Stimulated activated CD4-positive, alpha-beta T cell treated with anti-CD3 and anti-CD28 coated beads, Interleukin-4, amount 100 ng/mL, for 24 hours (primary cell): ENCODE measurements at regions not wholly inside any gene's neighbourhood (a gene's known extent, or its start where the extent isn't known, plus 50 kb on each side); places are given as distances from the start of the nearest gene placed in this dataset.
"Not testable (repeated sequence)": the region's sequence is repeated elsewhere in the genome, so short reads cannot be mapped to it uniquely, and the experiment has no call there.

ENCODE experiments used
- DNase-seq: peaks from one replicate; pipeline ENCODE4 v3.0.0-alpha.2; 2020

GRCh38 chr9:73095425-73095824 lies 56.2 kb upstream of the ANXA1 start:
- DNase-seq = no peak

DNA sequence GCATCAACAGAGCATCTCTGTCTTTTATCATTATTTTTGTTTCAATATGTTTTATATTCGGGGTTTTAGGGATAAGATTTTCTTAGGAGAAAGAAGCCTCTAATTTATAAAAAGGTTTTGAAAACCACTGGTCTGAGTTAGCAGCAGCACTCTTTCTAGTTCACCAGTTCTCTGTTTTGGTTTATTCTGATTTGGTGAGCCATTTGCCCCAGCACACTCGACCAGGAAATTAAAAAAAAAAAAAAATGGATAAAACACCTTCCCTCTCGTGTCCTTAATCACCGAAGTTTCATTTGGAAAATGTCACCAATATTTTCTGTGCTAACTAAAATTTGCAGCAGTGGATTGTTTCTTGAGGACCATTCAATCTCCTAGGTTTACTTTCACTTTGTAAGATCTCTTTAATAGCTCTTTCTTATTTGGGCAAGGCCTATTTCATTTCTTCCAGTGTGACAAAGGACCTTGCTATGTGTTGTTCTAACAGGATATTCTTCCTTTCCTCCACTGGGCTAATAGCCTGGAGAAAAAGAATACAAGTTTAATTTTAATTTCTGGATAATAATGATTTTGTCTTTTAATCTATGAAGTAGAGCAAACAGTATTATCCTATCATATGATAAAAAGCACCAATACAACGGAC lies 57.8 kb upstream of the ANXA1 start:
- no peak for DNase-seq

DNA sequence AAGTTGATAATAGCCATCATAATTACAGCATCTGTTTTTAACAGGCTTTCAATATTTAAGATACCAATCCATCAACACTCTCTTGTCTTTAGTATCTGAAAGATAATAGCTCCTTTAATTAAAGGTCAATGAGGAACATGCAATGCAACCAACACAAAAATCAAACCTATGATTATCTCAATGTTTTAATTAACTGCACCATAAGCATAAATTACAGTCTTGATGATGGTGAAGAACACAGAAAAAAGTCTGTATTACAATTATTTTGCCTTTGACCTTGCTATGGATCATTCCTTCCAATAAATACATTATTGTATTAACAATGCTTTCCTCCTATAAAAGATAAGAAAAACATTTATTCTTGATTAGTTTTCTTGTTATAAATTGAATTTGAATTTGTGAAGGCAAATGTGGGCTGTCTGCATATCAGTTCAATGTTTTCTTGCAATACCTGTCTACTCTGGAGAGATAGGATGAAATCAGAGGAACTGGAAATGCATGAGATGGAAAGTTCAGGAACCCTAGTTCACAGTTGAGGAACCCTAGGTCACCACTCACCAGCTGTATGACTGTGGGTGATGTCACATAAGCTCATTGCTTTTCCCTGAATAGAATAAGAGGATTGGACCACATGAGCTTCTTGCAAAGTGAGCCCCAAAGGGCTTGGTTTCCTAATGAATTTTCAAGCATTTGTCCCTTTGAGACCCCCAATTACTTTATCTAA lies 58.5 kb upstream of the ANXA1 start:
- DNase-seq = no peak

DNA sequence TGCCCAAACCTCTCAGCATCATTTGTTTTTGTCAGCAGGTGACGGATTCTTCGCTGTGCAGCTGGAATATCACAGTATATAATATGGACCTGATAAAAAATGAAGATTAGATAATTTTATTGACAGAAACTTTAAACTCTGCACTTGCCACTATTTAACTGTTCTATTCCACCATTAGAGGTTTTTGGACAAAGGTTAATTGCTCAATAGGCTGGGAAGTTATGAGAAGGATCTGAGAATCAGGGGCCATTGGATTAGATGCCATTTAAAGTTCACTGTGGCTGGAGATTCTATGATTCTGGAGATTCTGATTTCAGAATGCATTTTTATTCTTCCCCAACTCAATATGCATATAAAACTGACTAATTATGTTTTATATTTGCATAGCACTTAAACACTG lies 59.8 kb upstream of the ANXA1 start:
- no peak for DNase-seq

DNA sequence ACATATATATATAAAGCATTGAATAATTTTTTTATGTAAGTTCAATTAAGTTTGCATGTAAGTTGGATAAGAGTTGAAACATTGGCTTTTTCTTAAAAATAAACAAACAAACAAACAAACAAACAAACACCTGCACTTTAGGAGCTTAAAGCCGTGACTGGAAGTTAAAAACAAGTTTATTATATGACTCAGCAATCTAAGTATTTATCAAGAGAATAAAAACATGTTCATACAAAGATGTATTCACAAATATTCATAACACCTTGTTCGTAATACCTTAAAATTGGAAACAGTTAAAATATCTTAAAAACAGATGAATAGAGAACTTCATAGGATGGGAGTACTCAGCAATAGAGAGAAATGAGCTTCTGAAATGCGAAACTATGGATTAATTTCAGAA lies 61.5 kb upstream of the ANXA1 start:
- DNase-seq = no peak

DNA sequence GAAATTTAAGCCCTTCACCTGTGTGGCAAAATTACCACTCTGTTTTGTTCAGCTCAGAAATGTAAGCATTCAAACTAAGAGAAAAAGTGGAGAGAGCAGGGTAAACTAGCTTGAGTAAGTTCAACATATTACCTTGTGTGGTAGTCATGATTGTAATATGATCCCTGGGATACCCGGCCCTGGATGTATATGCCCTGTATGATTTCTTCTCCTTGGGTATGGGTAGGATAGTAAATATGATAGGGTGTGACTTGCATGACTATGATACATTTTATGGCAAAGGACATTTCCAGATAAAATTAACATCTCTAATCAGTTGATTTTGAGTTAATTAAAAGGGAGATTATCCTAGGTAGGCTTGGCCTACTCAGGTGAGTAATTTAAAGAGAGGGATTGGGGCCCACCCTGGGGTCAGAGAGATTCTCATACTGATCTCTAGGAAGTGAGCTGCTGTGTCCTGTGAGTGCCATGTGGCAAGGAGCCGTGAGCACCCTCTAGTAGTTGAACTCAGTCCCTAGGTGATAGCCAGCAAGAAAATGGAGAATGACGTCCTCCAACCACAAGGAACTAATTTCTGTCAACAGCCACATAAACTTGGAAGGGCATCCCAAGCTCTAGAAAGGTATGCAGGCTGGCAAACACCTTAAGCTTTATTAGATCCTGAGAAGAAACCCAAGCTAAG lies 62.2 kb upstream of the ANXA1 start:
- DNase-seq = no peak

DNA sequence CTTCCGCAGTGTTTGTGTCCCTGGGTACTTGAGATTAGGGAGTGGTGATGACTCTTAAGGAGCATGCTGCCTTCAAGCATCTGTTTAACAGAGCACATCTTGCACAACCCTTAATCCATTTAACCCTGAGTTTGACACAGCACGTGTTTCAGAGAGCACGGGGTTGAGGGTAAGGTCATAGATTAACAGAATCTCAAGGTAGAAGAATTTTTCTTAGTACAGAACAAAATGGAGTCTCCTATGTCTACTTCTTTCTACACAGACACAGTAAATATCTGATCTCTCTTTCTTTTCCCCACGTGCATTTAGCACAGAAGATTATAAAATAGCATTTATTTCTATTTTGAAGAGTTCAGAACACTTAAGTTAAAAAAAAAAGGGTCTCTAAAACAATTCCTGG lies 63.8 kb upstream of the ANXA1 start:
- not testable (repeated sequence) for DNase-seq

- DNase-seq = no peak
These were observed 68.1 kb upstream of the ANXA1 start for GRCh38 chr9:73083519-73083918.

DNA sequence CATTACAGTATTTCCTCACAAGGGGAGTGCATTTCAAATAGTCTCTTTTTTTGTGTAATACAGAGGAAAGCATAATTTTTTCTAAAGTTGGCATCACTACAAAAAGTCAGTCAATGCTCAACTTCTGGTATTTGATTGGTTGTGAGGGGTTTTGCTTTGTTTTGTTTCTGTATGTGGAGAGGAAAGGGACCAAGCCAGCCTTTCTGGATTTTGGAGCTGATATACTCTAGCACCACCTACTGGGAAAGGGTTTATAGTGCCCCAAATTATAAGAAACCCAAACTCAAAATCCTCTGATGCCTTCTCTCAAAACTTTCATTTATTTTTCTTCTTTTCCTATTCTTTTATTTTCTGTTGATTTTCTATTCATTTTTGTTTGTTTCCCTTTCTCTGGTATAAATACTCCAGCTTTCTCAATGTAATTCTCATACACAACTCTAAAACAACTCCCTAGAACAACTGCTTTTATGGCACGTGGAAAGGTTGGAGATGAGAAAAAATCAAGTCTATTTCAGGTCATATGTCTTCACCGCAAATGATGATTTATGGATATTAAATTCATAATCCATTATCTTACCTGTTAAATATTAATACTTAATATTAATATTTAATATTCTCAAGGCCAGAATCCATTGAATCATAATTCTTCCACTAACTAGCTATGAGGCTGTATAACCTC lies 69.5 kb upstream of the ANXA1 start:
- DNase-seq = no peak

- no peak for DNase-seq
These were observed 71.5 kb upstream of the ANXA1 start for GRCh38 chr9:73080110-73080694.

GRCh38 chr9:73079326-73079725 lies 72.3 kb upstream of the ANXA1 start:
- DNase-seq = no peak

DNA sequence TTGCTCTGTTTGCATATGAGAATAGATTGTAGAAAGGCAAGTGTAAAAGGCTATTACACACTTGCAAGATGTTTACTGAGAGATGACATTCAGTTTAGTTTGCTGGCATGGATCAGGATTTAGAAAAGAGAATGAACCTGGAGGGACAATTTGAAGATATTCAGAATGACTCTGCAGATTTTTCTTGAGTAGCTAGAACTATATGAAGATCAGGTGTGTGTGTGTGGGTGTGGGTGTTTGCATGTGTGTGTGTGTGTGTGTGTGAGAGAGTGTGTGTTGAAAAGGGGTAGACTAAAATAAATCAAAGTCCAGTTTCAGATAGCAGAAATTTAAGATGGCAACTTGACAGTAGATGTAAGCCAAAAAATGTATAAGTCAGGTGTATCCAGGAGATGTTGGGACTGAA lies 74.0 kb upstream of the ANXA1 start:
- DNase-seq = no peak

- DNase-seq = no peak
These were observed 74.7 kb upstream of the ANXA1 start for GRCh38 chr9:73076970-73077369.

GRCh38 chr9:73074176-73074708 lies 77.4 kb upstream of the ANXA1 start:
- DNase-seq = no peak

DNA sequence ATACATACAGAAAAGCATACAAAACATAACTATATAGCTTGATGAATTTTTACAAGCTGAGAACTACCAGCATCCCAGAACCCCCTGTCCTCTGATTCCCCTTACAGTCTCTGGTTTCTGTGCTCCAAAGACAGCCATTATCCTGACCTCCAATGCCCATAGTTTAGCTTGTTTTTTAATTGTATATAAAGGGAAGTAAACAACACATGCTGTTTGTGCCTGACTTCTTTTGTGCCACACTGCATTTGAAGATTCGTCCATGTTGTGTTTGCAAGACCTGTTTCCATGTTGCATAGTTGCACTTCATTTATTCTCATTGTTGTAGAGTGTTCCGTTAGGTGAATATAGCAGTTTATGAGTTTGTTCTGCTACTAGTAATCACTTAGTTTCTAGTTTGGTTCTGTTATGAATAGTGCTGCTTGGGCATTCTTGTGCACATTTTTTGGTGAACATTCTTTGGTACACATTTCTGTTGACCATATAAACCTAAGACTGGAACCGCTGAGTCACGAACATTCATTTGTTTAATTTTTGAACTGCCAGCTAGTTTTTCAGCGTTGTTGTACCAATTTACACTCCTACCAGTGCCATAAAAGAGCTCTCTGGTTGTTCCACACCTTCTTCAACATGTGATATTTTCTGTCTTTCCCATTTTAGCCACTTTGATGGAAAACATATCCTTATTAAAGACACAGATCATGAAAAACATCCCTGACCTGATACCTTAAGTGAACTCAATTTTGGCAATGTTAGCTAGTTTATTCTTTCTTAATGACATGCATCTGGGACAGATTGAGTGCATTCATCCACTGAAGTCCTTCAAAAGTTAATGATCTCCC lies 78.1 kb upstream of the ANXA1 start:
- no peak for DNase-seq

- DNase-seq = no peak
These were observed 84.6 kb upstream of the ANXA1 start for GRCh38 chr9:73067074-73067473.

GRCh38 chr9:73065439-73065838 lies 86.2 kb upstream of the ANXA1 start:
- DNase-seq = no peak

DNA sequence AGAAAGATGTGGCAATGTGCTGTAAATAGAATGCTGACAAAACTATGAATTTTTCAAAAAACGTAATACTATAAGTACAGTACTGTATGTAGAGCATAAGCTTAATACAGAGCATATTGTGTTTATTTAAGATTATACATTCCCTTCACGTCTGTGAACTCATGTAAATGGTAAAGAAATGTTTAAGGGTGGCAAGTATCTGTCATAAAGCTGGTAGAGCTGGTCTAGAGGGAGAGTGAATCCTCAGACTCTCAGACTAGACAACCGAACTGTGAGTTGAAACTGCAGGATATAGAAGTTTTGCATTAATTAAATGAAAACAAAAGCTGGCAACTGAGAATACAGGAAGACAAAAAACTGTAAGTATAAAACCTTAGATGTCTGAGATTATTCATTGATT lies 87.3 kb upstream of the ANXA1 start:
- no peak for DNase-seq

DNA sequence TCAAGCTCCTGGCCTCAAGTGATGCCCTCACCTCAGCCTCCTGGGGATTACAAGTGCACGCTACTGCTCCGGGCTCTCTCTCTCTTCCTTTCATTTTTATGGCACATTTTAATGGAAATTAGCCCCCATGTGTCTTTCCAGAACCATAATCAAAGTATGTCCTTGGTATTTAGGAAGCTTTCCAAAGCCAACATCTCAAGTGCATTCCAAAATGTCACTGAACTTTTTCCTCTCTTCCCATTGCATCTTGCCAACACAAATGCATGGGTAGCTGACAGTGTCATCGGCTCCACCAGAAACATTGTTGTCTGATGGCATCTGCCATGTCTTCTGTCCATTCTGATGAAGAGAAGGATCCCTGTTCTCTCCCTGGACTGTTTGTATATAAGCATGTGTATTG lies 90.5 kb upstream of the ANXA1 start:
- no peak for DNase-seq

- DNase-seq = no peak
These were observed 92.4 kb upstream of the ANXA1 start for GRCh38 chr9:73059247-73059646.

DNA sequence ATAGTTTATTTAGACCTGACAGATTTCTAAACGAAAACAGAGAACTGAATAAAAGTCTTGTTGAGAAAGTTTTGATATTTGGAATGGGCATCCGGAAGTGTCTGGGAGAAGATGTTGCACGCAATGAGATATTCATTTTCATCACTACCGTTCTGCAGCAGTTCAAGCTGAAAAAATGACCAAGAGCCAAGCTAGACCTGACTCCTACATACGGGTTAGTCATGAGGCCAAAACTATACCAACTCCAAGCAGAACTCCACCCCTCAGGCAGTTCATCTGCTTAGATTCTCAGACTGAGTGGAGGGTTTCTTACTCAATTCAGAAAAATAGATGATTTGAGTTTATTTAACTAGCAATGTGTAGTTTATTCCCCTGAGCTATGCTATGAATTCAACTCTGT lies 95.4 kb upstream of the ANXA1 start:
- DNase-seq = no peak

DNA sequence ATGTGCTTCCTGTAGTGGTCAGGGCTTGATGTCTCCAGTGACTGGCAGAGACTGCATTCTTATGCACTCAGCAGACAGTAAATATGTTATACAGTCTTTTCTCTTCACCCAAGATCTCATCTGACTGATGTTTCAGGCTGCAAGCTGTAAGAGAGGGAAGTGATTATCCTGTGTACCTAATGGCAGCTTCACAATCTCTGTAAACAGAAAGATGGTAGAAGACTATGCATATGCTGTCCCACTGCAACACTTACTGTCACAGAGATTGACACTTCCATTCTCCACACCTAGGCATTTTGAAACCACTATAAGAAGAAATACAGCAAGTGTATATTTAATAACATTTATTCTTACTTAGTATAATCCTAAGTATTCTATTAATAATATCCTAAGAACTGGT lies 97.6 kb upstream of the ANXA1 start:
- no peak for DNase-seq
